ENCODE measurements at regions not wholly inside any gene's neighbourhood (a gene's known extent, or its start where the extent isn't known, plus 50 kb on each side); places are given as distances from the start of the nearest gene placed in this dataset.

- in situ Hi-C loops (cut with HindIII; ENCODE audit: low sequenced_read_pairs) = no loop called here
Observed at GRCh38 chr10:110395350-110396283, 90.9 kb upstream of the SMNDC1 start.

DNA sequence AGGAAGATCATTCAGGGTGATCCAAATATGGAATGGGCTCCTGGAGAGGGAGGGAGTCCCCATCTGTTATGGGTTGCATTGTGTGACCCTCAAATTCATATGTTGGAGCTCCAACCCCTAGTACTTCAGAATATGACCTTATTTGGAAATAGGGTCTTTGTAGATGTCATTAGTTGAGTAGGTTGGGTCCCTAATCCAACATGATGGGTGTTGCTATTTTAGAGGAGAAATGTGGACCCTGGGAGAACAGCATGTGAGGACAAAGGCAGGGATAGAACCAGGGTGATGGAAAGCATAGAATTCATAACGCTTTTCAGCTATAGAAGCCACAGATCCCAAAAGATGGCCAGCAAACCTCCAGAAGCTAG lies 91.5 kb upstream of the SMNDC1 start:
- in situ Hi-C loops (cut with HindIII; ENCODE audit: low sequenced_read_pairs) = no loop called here

- in situ Hi-C loops (cut with HindIII; ENCODE audit: low sequenced_read_pairs) = no loop called here
Observed at GRCh38 chr10:110397856-110398255, 93.1 kb upstream of the SMNDC1 start.

GRCh38 chr10:110398419-110399105 lies 93.8 kb upstream of the SMNDC1 start:
- in situ Hi-C loops (cut with HindIII; ENCODE audit: low sequenced_read_pairs) = no loop called here

DNA sequence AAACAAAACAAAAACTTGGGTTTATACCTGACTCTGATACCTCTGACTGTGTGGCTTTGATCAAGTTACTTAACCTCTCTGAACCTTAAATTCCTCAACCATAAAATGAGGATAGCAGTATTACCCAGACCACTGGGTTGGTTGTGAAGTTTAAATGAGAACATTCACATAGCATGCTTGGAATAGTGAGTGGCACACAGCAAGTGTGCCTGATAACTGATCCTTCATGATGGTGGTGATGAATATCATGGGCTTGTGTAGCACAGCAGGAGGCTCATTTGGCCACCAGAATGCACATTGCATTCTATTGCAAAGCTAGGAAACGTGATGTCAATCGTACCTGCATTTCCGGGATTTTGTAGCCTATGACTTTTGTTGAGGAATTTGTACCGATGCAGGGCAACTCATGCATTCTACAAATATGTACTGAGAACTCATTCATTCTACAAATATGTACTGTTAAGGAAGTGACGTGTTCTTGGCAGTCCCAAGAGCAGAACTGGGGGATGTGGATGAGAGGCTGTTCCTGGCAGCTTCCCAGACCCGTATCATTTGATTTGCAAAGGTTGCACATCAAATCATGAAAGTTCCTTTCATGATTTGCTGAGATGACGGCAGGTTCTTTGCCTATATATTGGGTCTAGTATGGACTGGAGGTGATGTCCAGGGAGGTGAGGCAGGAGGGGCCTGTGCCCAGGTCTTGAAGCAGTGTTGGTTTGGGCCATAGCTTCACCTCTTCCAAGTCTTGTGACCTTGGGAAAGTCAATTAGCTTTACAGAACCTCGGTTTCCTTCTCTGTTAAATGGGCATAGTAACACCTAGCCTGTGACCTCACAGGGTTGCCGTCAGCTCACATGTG lies 94.6 kb upstream of the SMNDC1 start:
- in situ Hi-C loops (cut with HindIII; ENCODE audit: low sequenced_read_pairs) = no loop called here

GRCh38 chr10:110399965-110400933 lies 95.5 kb upstream of the SMNDC1 start:
- in situ Hi-C loops (cut with HindIII; ENCODE audit: low sequenced_read_pairs) = no loop called here

DNA sequence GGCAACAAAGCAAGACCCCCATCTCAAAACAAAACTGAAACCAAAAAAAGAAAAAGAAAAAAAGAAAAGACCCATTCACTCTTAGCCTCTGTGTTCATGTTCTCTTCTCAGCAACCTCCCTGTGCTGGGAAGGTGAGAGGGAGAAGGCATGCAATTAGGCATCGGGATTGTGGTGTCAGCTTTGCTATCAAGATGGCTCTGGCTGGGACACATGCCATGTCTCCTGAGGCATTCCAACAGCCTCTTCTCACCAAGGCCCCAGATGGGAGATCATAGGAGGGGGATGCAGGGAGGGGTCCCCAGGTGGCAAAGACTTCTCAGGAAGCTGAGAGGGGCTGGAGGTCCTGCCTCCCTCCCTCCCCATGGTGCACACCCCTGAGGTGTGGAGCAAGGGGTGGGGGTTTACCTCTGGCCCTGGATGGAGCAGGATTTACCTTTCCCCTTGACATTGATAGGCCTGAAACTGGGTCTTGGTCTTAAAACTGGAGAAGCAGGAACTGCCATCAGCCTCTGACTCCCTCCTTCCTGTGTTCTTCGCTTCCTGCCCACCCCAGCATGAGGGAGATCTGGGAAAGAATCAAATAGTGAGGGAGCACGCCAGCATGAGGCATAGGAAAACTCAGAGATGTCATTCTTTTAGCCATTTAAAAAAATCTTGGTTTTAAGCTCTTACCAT lies 96.2 kb upstream of the DUSP5 start:
- in situ Hi-C loops (cut with HindIII; ENCODE audit: low sequenced_read_pairs) = no loop called here

DNA sequence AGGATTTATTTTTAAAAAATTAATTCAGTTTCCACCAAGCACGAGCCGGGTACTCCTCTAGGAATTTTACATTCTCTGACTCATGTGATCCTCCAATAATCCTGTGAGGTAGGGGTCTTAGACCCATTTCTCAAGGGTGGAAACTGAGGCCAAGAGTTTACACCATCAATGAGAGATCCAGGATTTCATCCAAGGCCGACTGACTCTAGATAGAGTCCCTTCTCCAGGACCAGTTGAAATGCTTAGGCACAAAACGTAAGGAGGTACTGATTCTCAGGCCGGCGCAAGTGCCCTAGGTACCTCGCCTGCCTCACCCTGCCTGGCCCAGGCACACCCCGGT lies 95.7 kb upstream of the DUSP5 start:
- in situ Hi-C loops (cut with HindIII; ENCODE audit: low sequenced_read_pairs) = no loop called here

DNA sequence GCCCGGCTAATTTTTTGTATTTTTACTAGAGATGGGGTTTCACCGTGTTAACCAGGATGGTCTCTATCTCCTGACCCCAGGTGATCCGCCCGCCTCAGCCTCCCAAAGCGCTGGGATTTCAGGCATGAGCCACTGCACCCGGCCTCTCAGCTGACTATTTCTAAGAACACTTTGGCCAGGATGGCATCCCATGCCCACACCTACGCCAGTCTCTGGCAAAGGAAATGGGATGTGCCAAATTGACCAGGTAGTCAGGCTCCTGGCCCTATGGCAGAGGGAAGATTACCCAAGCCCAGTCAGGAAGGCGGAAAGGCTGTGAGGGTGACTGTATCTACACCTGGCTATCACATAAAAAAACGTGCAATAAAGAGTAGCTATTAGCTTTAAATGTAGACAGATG lies 94.1 kb upstream of the DUSP5 start:
- in situ Hi-C loops (cut with HindIII; ENCODE audit: low sequenced_read_pairs) = no loop called here

- in situ Hi-C loops (cut with HindIII; ENCODE audit: low sequenced_read_pairs) = no loop called here
Observed at GRCh38 chr10:110404413-110404812, 93.3 kb upstream of the DUSP5 start.

DNA sequence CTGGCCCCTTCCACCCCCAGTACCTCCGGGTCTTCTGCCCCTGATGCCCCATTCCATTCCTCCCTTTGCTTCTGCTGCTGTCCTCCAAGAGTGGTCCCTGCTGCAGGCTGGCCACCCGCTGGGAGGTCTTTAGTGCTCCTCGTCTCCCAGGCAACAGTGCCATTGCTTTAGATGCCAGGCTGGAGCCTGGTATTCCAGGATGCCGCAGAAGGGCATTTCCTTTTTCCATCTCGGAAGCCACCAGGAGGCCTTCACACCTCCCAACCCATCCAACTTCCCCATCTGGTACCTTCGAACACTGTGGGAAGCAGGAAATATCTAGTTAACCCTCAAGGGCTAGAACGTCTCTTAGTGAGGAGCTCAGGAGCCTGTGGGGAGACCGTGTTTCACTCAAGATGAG lies 92.9 kb upstream of the DUSP5 start:
- in situ Hi-C loops (cut with HindIII; ENCODE audit: low sequenced_read_pairs) = no loop called here

DNA sequence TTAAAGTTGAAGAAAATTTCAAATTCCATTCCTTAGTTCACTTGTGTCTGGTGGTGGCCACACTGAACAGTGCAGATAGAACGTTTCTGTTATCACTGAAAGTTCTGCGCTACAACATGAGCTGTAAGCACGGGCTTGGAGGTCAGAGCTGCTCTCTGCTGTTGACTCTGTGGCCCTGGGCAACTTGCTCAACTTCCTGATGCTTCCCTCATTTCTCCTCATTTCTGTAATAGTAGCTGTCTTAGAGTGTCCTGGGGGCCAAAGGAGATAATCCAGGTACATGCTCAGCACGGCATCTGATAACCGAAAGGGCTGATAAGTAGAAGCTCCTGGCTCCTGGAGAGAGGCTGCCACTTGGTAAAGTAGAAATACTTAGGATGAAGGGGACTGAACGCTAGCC lies 92.3 kb upstream of the DUSP5 start:
- in situ Hi-C loops (cut with HindIII; ENCODE audit: low sequenced_read_pairs) = no loop called here

DNA sequence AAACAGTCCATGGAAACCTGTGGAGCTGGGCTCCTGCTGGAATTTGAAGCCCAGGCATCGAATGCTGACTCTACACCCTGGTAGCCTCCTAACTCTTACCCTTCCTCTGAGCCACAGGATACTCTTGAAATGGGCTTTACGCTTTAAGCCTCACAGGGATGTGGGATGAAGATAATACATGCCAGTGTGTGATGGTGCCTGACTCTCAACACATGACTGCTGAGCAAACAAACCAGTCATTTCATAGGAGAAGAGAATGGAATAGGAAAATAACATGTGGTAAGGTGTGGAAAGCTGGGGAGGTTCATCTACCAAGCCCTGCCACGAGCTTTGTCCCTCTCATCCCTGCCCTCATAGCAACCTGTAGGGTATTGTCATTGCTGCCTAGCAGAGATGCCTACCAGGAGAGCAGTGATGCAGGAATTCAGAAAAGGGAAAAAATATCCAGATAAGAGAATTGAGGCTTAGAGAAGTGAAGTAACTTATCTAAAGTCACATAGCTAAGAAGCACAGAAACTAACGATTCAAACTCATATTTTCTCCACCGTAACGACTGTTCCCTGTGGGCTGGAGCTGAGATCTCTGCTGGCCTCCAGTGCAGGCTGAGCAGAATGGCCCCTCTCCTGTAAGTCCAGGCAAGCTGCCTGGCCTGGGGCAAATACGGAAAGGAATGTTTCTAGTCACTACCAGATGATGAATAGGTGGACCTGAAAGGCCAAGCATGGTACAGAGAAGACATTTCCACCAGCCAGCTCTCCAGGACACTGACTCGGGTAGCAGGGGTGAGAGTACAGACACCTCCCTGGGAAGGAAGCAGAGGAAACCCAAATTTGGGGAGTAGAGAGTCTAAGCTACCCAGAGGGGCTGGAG lies 90.2 kb upstream of the DUSP5 start:
- in situ Hi-C loops (cut with HindIII; ENCODE audit: low sequenced_read_pairs) = no loop called here

- in situ Hi-C loops (cut with HindIII; ENCODE audit: low sequenced_read_pairs) = no loop called here
Observed at GRCh38 chr10:110408203-110408871, 89.4 kb upstream of the DUSP5 start.

- in situ Hi-C loops (cut with HindIII; ENCODE audit: low sequenced_read_pairs) = no loop called here
Observed at GRCh38 chr10:110408943-110409342, 88.8 kb upstream of the DUSP5 start.

GRCh38 chr10:110409488-110409887 lies 88.2 kb upstream of the DUSP5 start:
- in situ Hi-C loops (cut with HindIII; ENCODE audit: low sequenced_read_pairs) = no loop called here

- in situ Hi-C loops (cut with HindIII; ENCODE audit: low sequenced_read_pairs) = loop anchor here (5.0 kb wide), 1 partner anchor 137 kb away; no protein-coding TSS in a partner anchor
Observed at GRCh38 chr10:110409926-110410325, 87.8 kb upstream of the DUSP5 start.

Measured in DLD1 (cell line).